ENCODE measurements at regions not wholly inside any gene's neighbourhood (a gene's known extent, or its start where the extent isn't known, plus 50 kb on each side); places are given as distances from the start of the nearest gene placed in this dataset.

GRCh38 chr13:58782736-58783135 is 1151.2 kb downstream of the PCDH17 start:
- Mint-ChIP-seq H3K4me3 (ENCODE audit: unreplicated experiment) (no peak overlapping the region), H3K9me3 (ENCODE audit: unreplicated experiment) (peaks cover 15% of the 10 kb centered on the region), H3K4me1 (ENCODE audit: insufficient read depth, unreplicated experiment) (no peaks in the 10 kb centered on the region), H3K27me3 (ENCODE audit: insufficient read depth, unreplicated experiment) (no peaks in the 10 kb centered on the region), H3K36me3 (ENCODE audit: insufficient read depth, unreplicated experiment) (peaks cover 7% of the 10 kb centered on the region), H3K27ac (ENCODE audit: low read depth, unreplicated experiment) (no peak overlapping the region)
- no TSS peak for BruUV-seq (replicated peaks)
- intact Hi-C loops (cut with micrococcal nuclease): no loop called here
- CTCF ChIA-PET: no interaction called here
- no peak for DNase-seq (ENCODE audit: unreplicated experiment)
- no peak for TF ChIP-seq CTCF (IDR thresholded peaks at IDR 0.05; ENCODE audit: unreplicated experiment)
- POLR2A ChIA-PET: no interaction called here

GRCh38 chr13:58792854-58793253 is 1161.3 kb downstream of the PCDH17 start:
- Mint-ChIP-seq H3K27ac (ENCODE audit: low read depth, unreplicated experiment) (no peak overlapping the region), H3K27me3 (ENCODE audit: insufficient read depth, unreplicated experiment) (no peaks in the 10 kb centered on the region), H3K9me3 (ENCODE audit: unreplicated experiment) (peaks cover 15% of the 10 kb centered on the region), H3K4me1 (ENCODE audit: insufficient read depth, unreplicated experiment) (no peaks in the 10 kb centered on the region), H3K4me3 (ENCODE audit: unreplicated experiment) (no peak overlapping the region), H3K36me3 (ENCODE audit: insufficient read depth, unreplicated experiment) (no peaks in the 10 kb centered on the region)
- intact Hi-C loops (cut with micrococcal nuclease): no loop called here
- no peak for DNase-seq (ENCODE audit: unreplicated experiment)
- no peak for TF ChIP-seq CTCF (IDR thresholded peaks at IDR 0.05; ENCODE audit: unreplicated experiment)
- ChIA-PET CTCF (no interaction called here), POLR2A (no interaction called here)
- no TSS peak for BruUV-seq (replicated peaks)

GRCh38 chr13:58795715-58796114 is 1164.2 kb downstream of the PCDH17 start:
- H3K27me3 Mint-ChIP-seq (ENCODE audit: insufficient read depth, unreplicated experiment): no peaks in the 10 kb centered on the region
- no peaks in the 10 kb centered on the region for H3K4me1 Mint-ChIP-seq (ENCODE audit: insufficient read depth, unreplicated experiment)
- TF ChIP-seq CTCF (IDR thresholded peaks at IDR 0.05; ENCODE audit: unreplicated experiment): no peak
- H3K4me3 Mint-ChIP-seq (ENCODE audit: unreplicated experiment): no peak overlapping the region
- intact Hi-C loops (cut with micrococcal nuclease): no loop called here
- no peak for DNase-seq (ENCODE audit: unreplicated experiment)
- H3K9me3 Mint-ChIP-seq (ENCODE audit: unreplicated experiment): peaks cover 7% of the 10 kb centered on the region
- no TSS peak for BruUV-seq (replicated peaks)
- no peaks in the 10 kb centered on the region for H3K36me3 Mint-ChIP-seq (ENCODE audit: insufficient read depth, unreplicated experiment)
- no peak overlapping the region for H3K27ac Mint-ChIP-seq (ENCODE audit: low read depth, unreplicated experiment)
- ChIA-PET CTCF (no interaction called here), POLR2A (no interaction called here)

- no peaks in the 10 kb centered on the region for H3K36me3 Mint-ChIP-seq (ENCODE audit: insufficient read depth, unreplicated experiment)
- TF ChIP-seq CTCF (IDR thresholded peaks at IDR 0.05; ENCODE audit: unreplicated experiment): no peak
- DNase-seq (ENCODE audit: unreplicated experiment): no peak
- no peak overlapping the region for H3K4me3 Mint-ChIP-seq (ENCODE audit: unreplicated experiment)
- ChIA-PET POLR2A (no interaction called here), CTCF (interaction anchor here (0.6 kb wide), 1 partner anchor 140 kb away, joined by 4 read pairs; no protein-coding TSS in a partner anchor)
- H3K27me3 Mint-ChIP-seq (ENCODE audit: insufficient read depth, unreplicated experiment): peaks cover 23% of the 10 kb centered on the region
- H3K27ac Mint-ChIP-seq (ENCODE audit: low read depth, unreplicated experiment): no peak overlapping the region
- peaks cover 8% of the 10 kb centered on the region for H3K9me3 Mint-ChIP-seq (ENCODE audit: unreplicated experiment)
- intact Hi-C loops (cut with micrococcal nuclease): no loop called here
- no TSS peak for BruUV-seq (replicated peaks)
- H3K4me1 Mint-ChIP-seq (ENCODE audit: insufficient read depth, unreplicated experiment): no peaks in the 10 kb centered on the region
These were observed 1173.3 kb downstream of the PCDH17 start for GRCh38 chr13:58804832-58805231.
